Kasumi-1 (cell line): ENCODE measurements at regions not wholly inside any gene's neighbourhood (a gene's known extent, or its start where the extent isn't known, plus 50 kb on each side); places are given as distances from the start of the nearest gene placed in this dataset.
A peak's percentile ranks its signal among the peaks of the same experiment; 100 is the strongest.
"Not testable (repeated sequence)": the region's sequence is repeated elsewhere in the genome, so short reads cannot be mapped to it uniquely, and the experiment has no call there.

ENCODE experiments used
- DNase-seq, 2 experiments: peaks; one replicate each; lab custom pipeline; 2025; lab: John Stamatoyannopoulos, UW

GRCh38 chr3:194884649-194885315, 199.1 kb downstream of the FAM43A start:
- no peak for DNase-seq

- DNase-seq = no peak
Measured at GRCh38 chr3:194885766-194886165, 200.1 kb downstream of the FAM43A start.

- DNase-seq = no peak
Measured at GRCh38 chr3:194886836-194887235, 201.2 kb downstream of the FAM43A start.

- not testable (repeated sequence) for DNase-seq
Measured at GRCh38 chr3:194888062-194888461, 202.4 kb downstream of the FAM43A start.

GRCh38 chr3:194888916-194889315, 203.2 kb downstream of the FAM43A start:
- no peak for DNase-seq

GRCh38 chr3:194890091-194890490, 204.4 kb downstream of the FAM43A start:
- no peak for DNase-seq

GRCh38 chr3:194893121-194893987, 207.7 kb downstream of the FAM43A start:
- no peak for DNase-seq

GRCh38 chr3:194894538-194894937, 208.9 kb downstream of the FAM43A start:
- DNase-seq = no peak

GRCh38 chr3:194900854-194901522, 215.3 kb downstream of the FAM43A start:
- DNase-seq = peak; percentile 25 to 32

GRCh38 chr3:194903447-194903846, 217.8 kb downstream of the FAM43A start:
- not testable (repeated sequence) for DNase-seq

GRCh38 chr3:194904999-194905398, 219.3 kb downstream of the FAM43A start:
- not testable (repeated sequence) for DNase-seq

- no peak for DNase-seq
Measured at GRCh38 chr3:194905696-194906095, 220.0 kb downstream of the FAM43A start.

GRCh38 chr3:194906229-194906629, 220.5 kb downstream of the FAM43A start:
- no peak for DNase-seq

- no peak for DNase-seq
Measured at GRCh38 chr3:194906970-194907629, 221.4 kb downstream of the FAM43A start.

- DNase-seq = no peak
Measured at GRCh38 chr3:194907811-194908210, 222.1 kb downstream of the FAM43A start.

GRCh38 chr3:194908496-194908895, 222.8 kb downstream of the FAM43A start:
- DNase-seq = no peak

- no peak for DNase-seq
Measured at GRCh38 chr3:194908972-194909371, 223.3 kb downstream of the FAM43A start.

- DNase-seq = no peak
Measured at GRCh38 chr3:194910414-194910984, 224.8 kb downstream of the FAM43A start.

GRCh38 chr3:194913316-194913715, 227.6 kb downstream of the FAM43A start:
- no peak for DNase-seq

GRCh38 chr3:194924889-194925288, 239.2 kb downstream of the FAM43A start:
- DNase-seq = peak; percentile 3 to 11

- DNase-seq = no peak
Measured at GRCh38 chr3:194925614-194926013, 239.9 kb downstream of the FAM43A start.

- DNase-seq = no peak
Measured at GRCh38 chr3:194928227-194928626, 242.5 kb downstream of the FAM43A start.
